ENCODE measurements at regions not wholly inside any gene's neighbourhood (a gene's known extent, or its start where the extent isn't known, plus 50 kb on each side); places are given as distances from the start of the nearest gene placed in this dataset.
A peak's percentile ranks its signal among the peaks of the same experiment; 100 is the strongest.

- in situ Hi-C loops (cut with MboI; ENCODE audit: low sequenced_read_pairs): no loop called here
- Histone ChIP-seq H3K4me1 (ENCODE audit: control insufficient read depth, insufficient read depth, low read length) (peaks cover 7% of the 10 kb centered on the region), H3K9me3 (ENCODE audit: control insufficient read depth, insufficient read depth, low read length) (no peaks in the 10 kb centered on the region), H2BK20ac (ENCODE audit: low read depth, low read length) (no peak overlapping the region), H2AK9ac (replicated peaks; ENCODE audit: low read depth, low read length, poor library complexity) (no peak overlapping the region), H3K9ac (ENCODE audit: low read depth, low read length) (no peak overlapping the region), H2AK5ac (ENCODE audit: low read depth, low read length) (no peak overlapping the region), H3K56ac (ENCODE audit: extremely low read depth, insufficient read depth, low read length) (no peak overlapping the region), H3K27ac (ENCODE audit: insufficient read depth, low read length) (no peak overlapping the region), H2BK120ac (ENCODE audit: low read depth, low read length) (no peak overlapping the region), H4K91ac (ENCODE audit: insufficient read depth, low read depth, low read length) (no peak overlapping the region), H4K8ac (ENCODE audit: low read depth in 2 of 2, low read length in 2 of 2) (no peak overlapping the region), H3K27me3 (ENCODE audit: control insufficient read depth, insufficient read depth, low read length) (peaks cover 8% of the 10 kb centered on the region), H3K4me2 (ENCODE audit: low read depth, low read length) (no peak overlapping the region), H3K4ac (ENCODE audit: low read depth, low read length) (no peak overlapping the region), H4K20me1 (ENCODE audit: insufficient read depth, low read length) (no peaks in the 10 kb centered on the region), H3K18ac (ENCODE audit: low read depth, low read length) (no peak overlapping the region), H3K9me1 (ENCODE audit: insufficient read depth, low read length) (peaks cover 3% of the 10 kb centered on the region; the same call in 1 of the 2 replicates), H2AFZ (replicated peaks; ENCODE audit: low read length, poor library complexity) (peak overlapping the region; percentile 13), H2BK15ac (ENCODE audit: low read depth, low read length) (no peak overlapping the region), H4K5ac (ENCODE audit: low read depth, low read length) (no peak overlapping the region), H3K36me3 (ENCODE audit: control insufficient read depth, insufficient read depth, low read length) (no peaks in the 10 kb centered on the region), H2BK5ac (ENCODE audit: low read depth, low read length, poor library complexity, severe bottlenecking) (no peak overlapping the region), H3K79me1 (ENCODE audit: low read depth in 1 of 2, low read length in 2 of 2) (no peaks in the 10 kb centered on the region), H3K14ac (replicated peaks; ENCODE audit: low read depth, low read length) (no peak overlapping the region), H3K4me3 (ENCODE audit: insufficient read depth, low read depth, low read length) (no peak overlapping the region), H3K23ac (ENCODE audit: low read depth, low read length) (no peak overlapping the region)
- dilution Hi-C loops (cut with HindIII; ENCODE audit: low sequenced_read_pairs, unreplicated experiment): no loop called here
- POLR2A ChIA-PET (ENCODE audit: unreplicated experiment): no interaction called here
- CTCF ChIA-PET: interaction anchor here (0.7 kb wide), 1 partner anchor 1050 kb away, joined by 3 read pairs; no protein-coding TSS in a partner anchor
- ATAC-seq (ENCODE audit: low read depth) (no peak), DNase-seq (no peak)
- WGBS, 2 experiments (ENCODE audit: extremely low coverage in 2 of 2, insufficient read length in 1 of 2): 62% methylated on average over 4 of the region's 5 CpGs; no CpG with 5 or more reads in 1 of the 2 experiments
- BruUV-seq (replicated peaks): no TSS peak
- intact Hi-C loops (cut with micrococcal nuclease): no loop called here
- TF ChIP-seq CHD1 (IDR thresholded peaks at IDR 0.05; ENCODE audit: low read depth, low read length): no peak
- TF ChIP-seq ELK1 (IDR thresholded peaks at IDR 0.05; ENCODE audit: borderline replicate concordance, low read depth, low read length): no peak
- no peak for TF ChIP-seq CEBPB (IDR thresholded peaks at IDR 0.05; ENCODE audit: low read depth, low read length)
- TF ChIP-seq MAZ (IDR thresholded peaks at IDR 0.05; ENCODE audit: borderline replicate concordance, low read depth, low read length): no peak
- TF ChIP-seq BHLHE40 (IDR thresholded peaks at IDR 0.05; ENCODE audit: low read depth, low read length): no peak
- no peak for TF ChIP-seq RAD21 (IDR thresholded peaks at IDR 0.05; ENCODE audit: low read length)
- TF ChIP-seq FOS (IDR thresholded peaks at IDR 0.05; ENCODE audit: low read depth, low read length): no peak
- no peak for TF ChIP-seq USF2 (IDR thresholded peaks at IDR 0.05; ENCODE audit: low read depth, low read length)
- no peak for TF ChIP-seq MAFK (IDR thresholded peaks at IDR 0.05; ENCODE audit: low read depth, low read length)
Observed at GRCh38 chr6:156657296-156657695, 119.9 kb upstream of the ARID1B start.
